Pancreas (tissue), 10 donors: ENCODE measurements at regions not wholly inside any gene's neighbourhood (a gene's known extent, or its start where the extent isn't known, plus 50 kb on each side); places are given as distances from the start of the nearest gene placed in this dataset.

Source experiments
- ATAC-seq, 4 donors: fragments of 200-7000 bp; cut with Tn5 transposase; one replicate each; pipeline versions ENCODE4 v1.8.0 to v1.9.1; 2020; ENCODE audit warnings: mild to moderate bottlenecking in 4 of 4, moderate library complexity in 4 of 4
- DNase-seq, 6 donors: peaks; one replicate each; pipeline ENCODE4 v3.0.0-alpha.2; 2020
- FAIRE-seq: peaks from 2 replicates; lab custom pipeline; 2012; peaks lifted over from hg19 to GRCh38; lab: Jason Lieb, UNC
- H3K27ac ChIP-seq, 4 donors: fragments of 200-600 bp; sonication (generic); 1 replicate in 3 of 4; 2 replicates in 1 of 4; pipeline versions ENCODE4 v1.5.0 to v1.8.0; 2020
- H3K27me3 ChIP-seq, 4 donors: fragments of 200-600 bp; one replicate each; pipeline ENCODE4 v1.8.0; 2021
- H3K36me3 ChIP-seq, 3 donors: fragments of 200-600 bp; sonication (generic) in 1 of 3; one replicate each; pipeline versions ENCODE4 v1.5.0 to v1.8.0; 2020 to 2021
- H3K4me1 ChIP-seq, 3 donors: fragments of 200-600 bp; one replicate each; pipeline ENCODE4 v1.8.0; 2021
- H3K4me3 ChIP-seq, 4 donors: fragments of 200-600 bp; sonication (generic) in 2 of 4; one replicate each; pipeline versions ENCODE4 v1.5.0 to v1.8.0; 2020 to 2021
- H3K9me3 ChIP-seq, 4 donors: fragments of 200-600 bp; one replicate each; pipeline ENCODE4 v1.8.0; 2021
- WGBS, 2 donors: extraction: QIAGEN DNeasy Blood & Tissue Kit; methylation state at CpG; one replicate each; pipeline ENCODE4 v1.1.7; 2013; 5-methylcytosine and 5-hydroxymethylcytosine counted together
- intact Hi-C, 3 donors: fragments of 100-400 bp; cut with DNase I; formaldehyde crosslinking; loops; one replicate each; pipeline versions ENCODE4 v1.11.1 to v1.14.2; 2022
- TF ChIP-seq, protein P1 (sequence below), 4 donors: fragments of 200-600 bp; sonication (generic) in 3 of 4; IDR thresholded peaks; one replicate each; pipeline versions ENCODE4 v1.5.0 to v1.8.0; 2021; ENCODE audit warnings: antibody characterized with exemption in 4 of 4
- donor health status: healthy with polysubstance abuse.
- donor health status: DM: no; HTN: no; CAD: no; lungs with moderate emphysema.
- donor health status: DM: no; HTN: no; CAD: no.
- donor health status: control.
- donor health status: control.
- donor health status: Bipolar disorder and iron deficiency.
- donor health status: DM: yes; HTN: yes; CAD: no.
- donor health status: DM: no; HTN: no; CAD: no.
- donor health status: DM: no; HTN: no; CAD: no.
- donor health status: DM: yes; HTN: yes; CAD: no.

- TF ChIP-seq, protein P1, sequence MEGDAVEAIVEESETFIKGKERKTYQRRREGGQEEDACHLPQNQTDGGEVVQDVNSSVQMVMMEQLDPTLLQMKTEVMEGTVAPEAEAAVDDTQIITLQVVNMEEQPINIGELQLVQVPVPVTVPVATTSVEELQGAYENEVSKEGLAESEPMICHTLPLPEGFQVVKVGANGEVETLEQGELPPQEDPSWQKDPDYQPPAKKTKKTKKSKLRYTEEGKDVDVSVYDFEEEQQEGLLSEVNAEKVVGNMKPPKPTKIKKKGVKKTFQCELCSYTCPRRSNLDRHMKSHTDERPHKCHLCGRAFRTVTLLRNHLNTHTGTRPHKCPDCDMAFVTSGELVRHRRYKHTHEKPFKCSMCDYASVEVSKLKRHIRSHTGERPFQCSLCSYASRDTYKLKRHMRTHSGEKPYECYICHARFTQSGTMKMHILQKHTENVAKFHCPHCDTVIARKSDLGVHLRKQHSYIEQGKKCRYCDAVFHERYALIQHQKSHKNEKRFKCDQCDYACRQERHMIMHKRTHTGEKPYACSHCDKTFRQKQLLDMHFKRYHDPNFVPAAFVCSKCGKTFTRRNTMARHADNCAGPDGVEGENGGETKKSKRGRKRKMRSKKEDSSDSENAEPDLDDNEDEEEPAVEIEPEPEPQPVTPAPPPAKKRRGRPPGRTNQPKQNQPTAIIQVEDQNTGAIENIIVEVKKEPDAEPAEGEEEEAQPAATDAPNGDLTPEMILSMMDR (IDR thresholded peaks at IDR 0.05): no peak
- no peaks in the 10 kb centered on the region for H3K36me3 ChIP-seq
- no peak overlapping the region for H3K27ac ChIP-seq
- FAIRE-seq (no peak), ATAC-seq (no peak), DNase-seq (no peak)
- H3K27me3 ChIP-seq: no peaks in the 10 kb centered on the region
- no peak overlapping the region for H3K4me3 ChIP-seq
- intact Hi-C loops: no loop called here
- H3K9me3 ChIP-seq: no peaks in the 10 kb centered on the region
- no peaks in the 10 kb centered on the region for H3K4me1 ChIP-seq
Measured at GRCh38 chr5:136905571-136905970, 540.2 kb upstream of the TRPC7 start.

DNA sequence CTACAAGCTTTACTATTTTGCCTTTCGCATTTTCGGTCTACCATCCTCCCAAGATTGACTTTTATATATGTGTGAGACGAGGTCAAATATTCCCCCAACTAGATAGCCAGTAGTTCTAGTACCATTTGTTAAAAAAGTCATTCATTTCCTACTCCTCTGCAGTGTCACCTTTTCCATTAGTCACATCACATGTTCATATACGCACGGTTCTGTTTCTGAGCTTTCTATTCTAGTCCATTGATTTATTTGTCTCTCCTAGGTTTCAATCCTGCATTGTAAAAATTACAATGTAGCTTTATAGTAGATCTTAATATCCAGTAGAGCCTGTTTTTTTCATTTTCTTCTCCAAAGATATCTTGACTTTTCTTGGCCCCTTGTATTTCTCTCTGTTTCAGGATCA is 528.7 kb upstream of the TRPC7 start:
- no peaks in the 10 kb centered on the region for H3K9me3 ChIP-seq
- TF ChIP-seq, protein P1 (IDR thresholded peaks at IDR 0.05): no peak
- FAIRE-seq: no peak
- intact Hi-C loops: no loop called here
- no peak overlapping the region for H3K27ac ChIP-seq
- no peak for DNase-seq
- no peak overlapping the region for H3K4me3 ChIP-seq
- ATAC-seq: no peak
- 64 to 65% methylated on average over 5 of the region's 5 CpGs for WGBS, 2 donors
- H3K27me3 ChIP-seq: no peaks in the 10 kb centered on the region
- no peaks in the 10 kb centered on the region for H3K36me3 ChIP-seq
- no peaks in the 10 kb centered on the region for H3K4me1 ChIP-seq

DNA sequence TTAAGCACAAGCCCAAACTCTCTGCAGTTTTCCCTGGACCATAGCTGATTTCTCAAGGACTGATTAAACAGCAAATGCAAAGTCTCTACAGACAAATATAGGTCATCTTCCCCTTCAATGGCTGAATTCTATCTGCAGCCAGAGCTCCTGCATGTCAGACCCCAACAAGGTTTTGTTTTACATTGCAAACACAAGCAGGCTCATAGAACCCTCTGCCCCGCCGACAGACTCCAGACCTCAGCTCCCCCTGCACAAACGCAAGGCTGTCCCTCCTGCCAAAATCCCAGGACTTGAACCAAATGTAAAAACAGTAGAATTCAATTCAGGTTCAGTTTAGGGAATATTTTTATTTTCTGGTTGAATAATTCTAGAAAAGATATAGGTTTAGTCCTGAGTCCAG is 526.7 kb upstream of the TRPC7 start:
- WGBS, 2 donors: 61 to 70% methylated on average over 3 of the region's 3 CpGs
- Histone ChIP-seq H3K4me1 (no peaks in the 10 kb centered on the region), H3K27ac (no peak overlapping the region), H3K4me3 (no peak overlapping the region), H3K9me3 (no peaks in the 10 kb centered on the region), H3K36me3 (no peaks in the 10 kb centered on the region), H3K27me3 (no peaks in the 10 kb centered on the region)
- no peak for FAIRE-seq
- TF ChIP-seq, protein P1 (IDR thresholded peaks at IDR 0.05): no peak
- ATAC-seq: no peak
- DNase-seq: no peak
- intact Hi-C loops: no loop called here

DNA sequence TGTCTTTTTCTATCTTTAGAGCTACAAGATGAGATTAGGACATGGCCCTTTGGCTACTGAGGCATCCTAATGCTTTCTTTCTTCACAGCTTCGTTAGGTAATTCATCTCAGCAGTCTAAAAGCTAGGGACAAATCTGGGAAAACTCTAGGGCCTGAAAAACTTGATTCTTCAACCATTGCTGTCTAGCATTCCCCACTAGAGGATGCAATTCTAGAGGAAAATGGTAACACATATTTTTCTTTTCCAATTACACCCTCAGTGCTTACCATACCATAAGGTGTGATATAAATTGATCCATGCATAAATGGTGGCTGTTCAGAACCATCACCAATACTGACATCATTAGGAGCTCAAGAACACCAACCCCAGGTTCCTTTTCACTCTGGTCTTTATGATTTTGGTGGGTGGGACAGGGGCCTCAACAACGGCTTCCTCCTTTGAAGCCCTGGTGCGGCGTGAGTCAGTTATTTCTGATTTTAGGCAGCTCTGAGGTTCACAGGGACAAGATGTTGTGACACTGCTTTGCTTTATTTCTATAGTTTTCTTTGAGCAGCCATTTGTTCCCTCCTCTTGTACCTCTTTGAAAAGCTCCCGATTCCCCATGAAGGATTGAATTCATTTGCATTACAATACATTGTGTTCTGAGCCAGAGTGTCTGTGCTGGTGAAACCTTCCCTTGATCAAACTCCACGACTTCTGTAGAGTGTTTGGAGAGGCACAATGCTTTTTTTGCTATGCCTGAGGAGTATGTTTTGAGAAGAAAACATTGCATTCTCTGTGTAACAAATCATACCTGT is 526.0 kb upstream of the TRPC7 start:
- intact Hi-C loops: no loop called here
- no peaks in the 10 kb centered on the region for H3K4me1 ChIP-seq
- no peak overlapping the region for H3K4me3 ChIP-seq
- 60 to 62% methylated on average over 6 of the region's 6 CpGs for WGBS, 2 donors
- H3K9me3 ChIP-seq: no peaks in the 10 kb centered on the region
- TF ChIP-seq, protein P1 (IDR thresholded peaks at IDR 0.05): no peak
- FAIRE-seq (no peak), DNase-seq (no peak), ATAC-seq (no peak)
- no peaks in the 10 kb centered on the region for H3K27me3 ChIP-seq
- no peak overlapping the region for H3K27ac ChIP-seq
- H3K36me3 ChIP-seq: no peaks in the 10 kb centered on the region

GRCh38 chr5:136890431-136891148 is 525.2 kb upstream of the TRPC7 start:
- H3K9me3 ChIP-seq: no peaks in the 10 kb centered on the region
- DNase-seq (no peak), FAIRE-seq (no peak), ATAC-seq (no peak)
- H3K27ac ChIP-seq: no peak overlapping the region
- H3K4me3 ChIP-seq: no peak overlapping the region
- no peaks in the 10 kb centered on the region for H3K27me3 ChIP-seq
- intact Hi-C loops: no loop called here
- 91 to 94% methylated on average over 2 of the region's 2 CpGs for WGBS, 2 donors
- H3K36me3 ChIP-seq: no peaks in the 10 kb centered on the region
- TF ChIP-seq, protein P1 (IDR thresholded peaks at IDR 0.05): no peak
- no peaks in the 10 kb centered on the region for H3K4me1 ChIP-seq
